Mesenteric fat pad (tissue), 1 donor: ENCODE measurements at regions not wholly inside any gene's neighbourhood (a gene's known extent, or its start where the extent isn't known, plus 50 kb on each side); places are given as distances from the start of the nearest gene placed in this dataset.

Source experiments
- DNase-seq: peaks from one replicate; pipeline ENCODE4 v3.0.0-alpha.2; 2020; ENCODE audit warnings: low spot score
- donor health status: DM: yes; HTN: yes; CAD: no.

GRCh38 chr17:77664097-77664729 is 294.3 kb upstream of the TNRC6C start:
- DNase-seq = no peak

GRCh38 chr17:77665833-77666232 is 292.7 kb upstream of the TNRC6C start:
- no peak for DNase-seq

GRCh38 chr17:77666462-77666861 is 292.0 kb upstream of the TNRC6C start:
- no peak for DNase-seq

- DNase-seq = no peak
Measured at GRCh38 chr17:77666881-77667395, 291.6 kb upstream of the TNRC6C start.

- no peak for DNase-seq
Measured at GRCh38 chr17:77667478-77667877, 291.0 kb upstream of the TNRC6C start.

GRCh38 chr17:77668518-77668917 is 290.0 kb upstream of the TNRC6C start:
- DNase-seq = no peak

- DNase-seq = no peak
Measured at GRCh38 chr17:77670173-77670572, 288.3 kb upstream of the TNRC6C start.

GRCh38 chr17:77674358-77674757 is 284.1 kb upstream of the TNRC6C start:
- DNase-seq = no peak

GRCh38 chr17:77675411-77675810 is 283.1 kb upstream of the TNRC6C start:
- DNase-seq = no peak

- DNase-seq = no peak
Measured at GRCh38 chr17:77675816-77676215, 282.7 kb upstream of the TNRC6C start.

GRCh38 chr17:77676237-77676661 is 282.3 kb upstream of the TNRC6C start:
- DNase-seq = no peak

GRCh38 chr17:77677211-77677610 is 281.3 kb upstream of the TNRC6C start:
- DNase-seq = no peak

- DNase-seq = no peak
Measured at GRCh38 chr17:77677630-77678029, 280.9 kb upstream of the TNRC6C start.

GRCh38 chr17:77679589-77679988 is 278.9 kb upstream of the TNRC6C start:
- DNase-seq = peak; percentile 72

GRCh38 chr17:77681861-77682260 is 276.6 kb upstream of the TNRC6C start:
- peak; percentile 64 for DNase-seq

GRCh38 chr17:77684803-77685798 is 273.4 kb upstream of the TNRC6C start:
- peak; percentile 78 for DNase-seq

GRCh38 chr17:77685881-77686486 is 272.5 kb upstream of the TNRC6C start:
- no peak for DNase-seq

- no peak for DNase-seq
Measured at GRCh38 chr17:77686903-77687302, 271.6 kb upstream of the TNRC6C start.

- peak; percentile 37 for DNase-seq
Measured at GRCh38 chr17:77687417-77687816, 271.1 kb upstream of the TNRC6C start.

- peak; percentile 41 for DNase-seq
Measured at GRCh38 chr17:77687921-77688320, 270.6 kb upstream of the TNRC6C start.

GRCh38 chr17:77688369-77688768 is 270.1 kb upstream of the TNRC6C start:
- DNase-seq = peak; percentile 51
